ENCODE measurements at regions not wholly inside any gene's neighbourhood (a gene's known extent, or its start where the extent isn't known, plus 50 kb on each side); places are given as distances from the start of the nearest gene placed in this dataset.

GRCh38 chr5:20683241-20683940, 695.4 kb upstream of the CDH18 start:
- Histone ChIP-seq H3K36me3 (ENCODE audit: control insufficient read depth, insufficient read depth, low read length) (no peaks in the 10 kb centered on the region), H3K79me2 (ENCODE audit: control insufficient read depth, insufficient read depth, low read length) (no peaks in the 10 kb centered on the region)
- no peak for TF ChIP-seq EZH2 (IDR thresholded peaks at IDR 0.05; ENCODE audit: low read length, missing control alignments)

GRCh38 chr5:20680718-20681302, 692.8 kb upstream of the CDH18 start:
- Histone ChIP-seq H3K4me1 (ENCODE audit: control insufficient read depth, extremely low read depth, insufficient read depth, low read length) (no peaks in the 10 kb centered on the region), H3K36me3 (ENCODE audit: control insufficient read depth, insufficient read depth, low read length) (no peaks in the 10 kb centered on the region), H4K20me1 (ENCODE audit: control insufficient read depth, extremely low read depth, insufficient read depth, low read length) (no peaks in the 10 kb centered on the region), H3K4me3 (replicated peaks in 1 of 4; ENCODE audit: control extremely low read depth in 1 of 4, insufficient read depth in 1 of 4, low read depth in 3 of 4, low read length in 4 of 4) (no peak overlapping the region), H3K79me2 (ENCODE audit: control insufficient read depth, insufficient read depth, low read length) (no peaks in the 10 kb centered on the region), H3K9ac (ENCODE audit: insufficient read depth, low read length) (no peak overlapping the region), H3K27me3 (ENCODE audit: control insufficient read depth, insufficient read depth, low read length) (no peaks in the 10 kb centered on the region), H3K4me2 (ENCODE audit: extremely low read depth, insufficient read depth, low read length) (no peak overlapping the region), H3K27ac (ENCODE audit: insufficient read depth, low read length) (no peak overlapping the region), H2AFZ (ENCODE audit: low read length) (no peak overlapping the region), H3K9me3 (ENCODE audit: control insufficient read depth, insufficient read depth, low read depth, low read length) (no peaks in the 10 kb centered on the region)
- peak in 1 of 2 donors; percentile 32 for DNase-seq (ENCODE audit: low read depth in 2 of 2)
- TF ChIP-seq CTCF (conservative IDR thresholded peaks at IDR 0.05 in 1 of 2, IDR thresholded peaks at IDR 0.05 in 1 of 2; ENCODE audit: low read depth in 1 of 2, low read length in 2 of 2) (no peak), EZH2 (IDR thresholded peaks at IDR 0.05; ENCODE audit: low read length, missing control alignments) (no peak)

More at GRCh38 chr5:20683241-20683940, 695.4 kb upstream of the CDH18 start:
- no peak overlapping the region for H3K9ac ChIP-seq (ENCODE audit: insufficient read depth, low read length)
- H3K27me3 ChIP-seq (ENCODE audit: control insufficient read depth, insufficient read depth, low read length): no peaks in the 10 kb centered on the region
- no peak overlapping the region for H3K27ac ChIP-seq (ENCODE audit: insufficient read depth, low read length)
- H3K9me3 ChIP-seq (ENCODE audit: control insufficient read depth, insufficient read depth, low read depth, low read length): no peaks in the 10 kb centered on the region
- no peak overlapping the region for H2AFZ ChIP-seq (ENCODE audit: low read length)
- H3K4me2 ChIP-seq (ENCODE audit: extremely low read depth, insufficient read depth, low read length): no peak overlapping the region
- no peak for DNase-seq (ENCODE audit: low read depth in 2 of 2)
- no peaks in the 10 kb centered on the region for H4K20me1 ChIP-seq (ENCODE audit: control insufficient read depth, extremely low read depth, insufficient read depth, low read length)
- no peak overlapping the region for H3K4me3 ChIP-seq (replicated peaks in 1 of 4; ENCODE audit: control extremely low read depth in 1 of 4, insufficient read depth in 1 of 4, low read depth in 3 of 4, low read length in 4 of 4)
- H3K4me1 ChIP-seq (ENCODE audit: control insufficient read depth, extremely low read depth, insufficient read depth, low read length): no peaks in the 10 kb centered on the region

- no peaks in the 10 kb centered on the region for H4K20me1 ChIP-seq (ENCODE audit: control insufficient read depth, extremely low read depth, insufficient read depth, low read length)
- no peaks in the 10 kb centered on the region for H3K36me3 ChIP-seq (ENCODE audit: control insufficient read depth, insufficient read depth, low read length)
- no peak overlapping the region for H2AFZ ChIP-seq (ENCODE audit: low read length)
- peak; percentile 95 to 96 for DNase-seq (ENCODE audit: low read depth in 2 of 2)
- H3K4me1 ChIP-seq (ENCODE audit: control insufficient read depth, extremely low read depth, insufficient read depth, low read length): no peaks in the 10 kb centered on the region
- no peak overlapping the region for H3K4me3 ChIP-seq (replicated peaks in 1 of 4; ENCODE audit: control extremely low read depth in 1 of 4, insufficient read depth in 1 of 4, low read depth in 3 of 4, low read length in 4 of 4)
- no peak overlapping the region for H3K4me2 ChIP-seq (ENCODE audit: extremely low read depth, insufficient read depth, low read length)
- H3K9me3 ChIP-seq (ENCODE audit: control insufficient read depth, insufficient read depth, low read depth, low read length): no peaks in the 10 kb centered on the region
- no peak overlapping the region for H3K9ac ChIP-seq (ENCODE audit: insufficient read depth, low read length)
- no peak overlapping the region for H3K27ac ChIP-seq (ENCODE audit: insufficient read depth, low read length)
- H3K27me3 ChIP-seq (ENCODE audit: control insufficient read depth, insufficient read depth, low read length): no peaks in the 10 kb centered on the region
- TF ChIP-seq EZH2 (IDR thresholded peaks at IDR 0.05; ENCODE audit: low read length, missing control alignments) (no peak), CTCF (conservative IDR thresholded peaks at IDR 0.05 in 1 of 2, IDR thresholded peaks at IDR 0.05 in 1 of 2; ENCODE audit: low read depth in 1 of 2, low read length in 2 of 2) (no peak)
- no peaks in the 10 kb centered on the region for H3K79me2 ChIP-seq (ENCODE audit: control insufficient read depth, insufficient read depth, low read length)
These were observed 690.9 kb upstream of the CDH18 start for GRCh38 chr5:20678814-20679298.

All from fibroblast of lung (primary cell).